ENCODE measurements at regions not wholly inside any gene's neighbourhood (a gene's known extent, or its start where the extent isn't known, plus 50 kb on each side); places are given as distances from the start of the nearest gene placed in this dataset.

DNA sequence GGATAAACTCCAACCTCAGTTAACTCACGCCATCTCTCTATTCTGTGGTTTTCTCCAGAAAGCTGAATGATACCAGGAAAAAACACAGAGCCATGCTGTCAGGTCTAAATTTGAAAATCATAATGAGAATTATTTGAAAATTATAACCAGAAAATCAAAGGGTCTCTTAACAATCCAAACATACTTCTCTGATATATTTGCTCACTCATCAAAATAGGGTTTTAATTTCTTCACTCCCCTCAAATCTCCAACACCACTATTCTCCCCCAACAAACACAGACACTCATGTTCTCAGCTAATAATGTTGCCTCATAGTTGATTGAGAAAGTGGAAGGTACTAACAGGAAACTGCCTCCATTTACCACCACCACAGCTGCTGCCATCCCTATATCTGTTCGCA is 375.5 kb downstream of the TLE1 start:
- FAIRE-seq: no peak
- H3K9me3 ChIP-seq (replicated peaks; ENCODE audit: control insufficient read depth, insufficient read depth, low read length): no peaks in the 10 kb centered on the region
- H4K20me1 ChIP-seq (replicated peaks; ENCODE audit: control insufficient read depth, extremely low read depth, insufficient read depth, low read length): no peaks in the 10 kb centered on the region
- ChIA-PET CTCF (no interaction called here), POLR2A (no interaction called here)
- no peak overlapping the region for H3K27ac ChIP-seq (ENCODE audit: insufficient read depth, low read depth, low read length)
- DNase-seq (ENCODE audit: low read depth, low spot score): no peak
- no peak for TF ChIP-seq MYC (IDR thresholded peaks at IDR 0.05; ENCODE audit: low read depth, low read length)
- TF ChIP-seq GATA2 (IDR thresholded peaks at IDR 0.05; ENCODE audit: insufficient read depth, insufficient read length, low read depth, low read length): no peak
- TF ChIP-seq, protein P1, sequence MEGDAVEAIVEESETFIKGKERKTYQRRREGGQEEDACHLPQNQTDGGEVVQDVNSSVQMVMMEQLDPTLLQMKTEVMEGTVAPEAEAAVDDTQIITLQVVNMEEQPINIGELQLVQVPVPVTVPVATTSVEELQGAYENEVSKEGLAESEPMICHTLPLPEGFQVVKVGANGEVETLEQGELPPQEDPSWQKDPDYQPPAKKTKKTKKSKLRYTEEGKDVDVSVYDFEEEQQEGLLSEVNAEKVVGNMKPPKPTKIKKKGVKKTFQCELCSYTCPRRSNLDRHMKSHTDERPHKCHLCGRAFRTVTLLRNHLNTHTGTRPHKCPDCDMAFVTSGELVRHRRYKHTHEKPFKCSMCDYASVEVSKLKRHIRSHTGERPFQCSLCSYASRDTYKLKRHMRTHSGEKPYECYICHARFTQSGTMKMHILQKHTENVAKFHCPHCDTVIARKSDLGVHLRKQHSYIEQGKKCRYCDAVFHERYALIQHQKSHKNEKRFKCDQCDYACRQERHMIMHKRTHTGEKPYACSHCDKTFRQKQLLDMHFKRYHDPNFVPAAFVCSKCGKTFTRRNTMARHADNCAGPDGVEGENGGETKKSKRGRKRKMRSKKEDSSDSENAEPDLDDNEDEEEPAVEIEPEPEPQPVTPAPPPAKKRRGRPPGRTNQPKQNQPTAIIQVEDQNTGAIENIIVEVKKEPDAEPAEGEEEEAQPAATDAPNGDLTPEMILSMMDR (IDR thresholded peaks at IDR 0.05; ENCODE audit: extremely low read depth in 1 of 2, insufficient read depth in 1 of 2, low read depth in 1 of 2, low read length in 2 of 2): no peak
- no peak for TF ChIP-seq POLR2A (IDR thresholded peaks at IDR 0.05; ENCODE audit: low read depth, low read length)
- TF ChIP-seq POLR2AphosphoS5 (IDR thresholded peaks at IDR 0.05; ENCODE audit: insufficient read depth, low read depth, low read length): no peak
- TF ChIP-seq, protein P2, sequence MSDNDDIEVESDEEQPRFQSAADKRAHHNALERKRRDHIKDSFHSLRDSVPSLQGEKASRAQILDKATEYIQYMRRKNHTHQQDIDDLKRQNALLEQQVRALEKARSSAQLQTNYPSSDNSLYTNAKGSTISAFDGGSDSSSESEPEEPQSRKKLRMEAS (IDR thresholded peaks at IDR 0.05; ENCODE audit: insufficient read depth, insufficient read length): no peak
- no peak for TF ChIP-seq FOS (IDR thresholded peaks at IDR 0.05; ENCODE audit: borderline replicate concordance, insufficient read depth, low read length)
- TF ChIP-seq EZH2 (IDR thresholded peaks at IDR 0.05; ENCODE audit: borderline replicate concordance, low read depth, low read length, severe bottlenecking): no peak
- TF ChIP-seq JUN (IDR thresholded peaks at IDR 0.05; ENCODE audit: borderline replicate concordance, insufficient read depth, insufficient read length, low read depth): no peak
- H3K9ac ChIP-seq (replicated peaks; ENCODE audit: extremely low read depth, insufficient read depth, low read length): no peak overlapping the region
- H3K4me1 ChIP-seq (ENCODE audit: control insufficient read depth, extremely low read depth, insufficient read depth, low read length): no peaks in the 10 kb centered on the region
- no peak overlapping the region for H2AFZ ChIP-seq (ENCODE audit: low read depth, low read length)
- dilution Hi-C loops (cut with MboI; ENCODE audit: extremely low pct_ligation_motif_present, low sequenced_read_pairs) (no loop called here), intact Hi-C loops (cut with micrococcal nuclease) (loop anchor here (5.0 kb wide), 1 partner anchor 1293 kb away; no protein-coding TSS in a partner anchor)
- H3K4me3 ChIP-seq (replicated peaks in 1 of 3; ENCODE audit: insufficient read depth in 1 of 3, low read depth in 1 of 3, low read length in 3 of 3): no peak overlapping the region
- H3K27me3 ChIP-seq (ENCODE audit: control insufficient read depth in 2 of 2, insufficient read depth in 2 of 2, low read length in 2 of 2): no peaks in the 10 kb centered on the region
- no peaks in the 10 kb centered on the region for H3K9me1 ChIP-seq (replicated peaks; ENCODE audit: control insufficient read depth, extremely low read depth, insufficient read depth, low read length)
- no peak overlapping the region for H3K4me2 ChIP-seq (ENCODE audit: insufficient read depth, low read length)
- no TSS peak for BruUV-seq (replicated peaks)
- H3K79me2 ChIP-seq (ENCODE audit: control insufficient read depth, insufficient read depth, low read length): no peaks in the 10 kb centered on the region
- no peaks in the 10 kb centered on the region for H3K36me3 ChIP-seq (ENCODE audit: control insufficient read depth in 2 of 2, extremely low read depth in 1 of 2, insufficient read depth in 2 of 2, low read length in 2 of 2)
